Peyer's patch (tissue), 4 donors: ENCODE measurements at regions not wholly inside any gene's neighbourhood (a gene's known extent, or its start where the extent isn't known, plus 50 kb on each side); places are given as distances from the start of the nearest gene placed in this dataset.

Experiments
- CTCF ChIP-seq, 6 experiments: fragments of 450-650 bp in 4 of 6; fragments of 200-600 bp in 2 of 6; sonication (generic) in 1 of 6; IDR thresholded peaks; one replicate each; pipeline ENCODE4 v1.5.1; 2017 to 2019; ENCODE audit warnings: antibody characterized with exemption in 6 of 6, mild to moderate bottlenecking in 3 of 6, moderate library complexity in 1 of 6
- POLR2A ChIP-seq, 2 donors: fragments of 450-650 bp; IDR thresholded peaks; one replicate each; pipeline ENCODE4 v1.5.1; 2017; ENCODE audit warnings: antibody characterized with exemption in 2 of 2, mild to moderate bottlenecking in 2 of 2, moderate library complexity in 2 of 2

GRCh38 chr5:166551384-166551783, 1740.1 kb upstream of the WWC1 start:
- TF ChIP-seq CTCF (IDR thresholded peaks at IDR 0.05), result no peak
- TF ChIP-seq POLR2A (IDR thresholded peaks at IDR 0.05), result no peak
